Neural crest cell (in vitro differentiated cells): ENCODE measurements at regions not wholly inside any gene's neighbourhood (a gene's known extent, or its start where the extent isn't known, plus 50 kb on each side); places are given as distances from the start of the nearest gene placed in this dataset.

Experiments used
- DNase-seq: peaks from one replicate; pipeline ENCODE4 v3.0.0; 2021; ENCODE audit warnings: low read depth, mixed read lengths, low spot score
- H3K27ac Mint-ChIP-seq: one replicate; pipeline ENCODE4 v1.8.0; 2021; ENCODE audit warnings: mild to moderate bottlenecking, mixed read lengths; ENCODE audit not compliant: unreplicated experiment
- H3K27me3 Mint-ChIP-seq: 2 replicates; pipeline ENCODE4 v1.8.0; 2021; ENCODE audit warnings: low read depth, mild to moderate bottlenecking, mixed read lengths
- H3K36me3 Mint-ChIP-seq: 2 replicates; pipeline ENCODE4 v1.8.0; 2021; ENCODE audit warnings: low read depth, mild to moderate bottlenecking, mixed read lengths
- H3K4me1 Mint-ChIP-seq: 2 replicates; pipeline ENCODE4 v1.8.0; 2021; ENCODE audit warnings: mixed read lengths
- H3K4me3 Mint-ChIP-seq: one replicate; pipeline ENCODE4 v1.8.0; 2021; ENCODE audit warnings: mild to moderate bottlenecking, mixed read lengths
- H3K9me3 Mint-ChIP-seq: 2 replicates; pipeline ENCODE4 v1.8.0; 2021; ENCODE audit warnings: mixed read lengths
- CTCF ChIP-seq: fragments of 200-600 bp; sonication (generic); conservative IDR thresholded peaks from 2 replicates; pipeline ENCODE4 v1.5.0; 2021; ENCODE audit warnings: antibody characterized with exemption, mild to moderate bottlenecking

GRCh38 chr4:81375745-81376144 is 96.0 kb downstream of the RASGEF1B start:
- Mint-ChIP-seq H3K9me3 (no peaks in the 10 kb centered on the region), H3K4me1 (no peaks in the 10 kb centered on the region), H3K27ac (no peak overlapping the region), H3K4me3 (no peak overlapping the region), H3K27me3 (no peaks in the 10 kb centered on the region), H3K36me3 (no peaks in the 10 kb centered on the region)
- no peak for TF ChIP-seq CTCF
- no peak for DNase-seq

- no peak for TF ChIP-seq CTCF
- Mint-ChIP-seq H3K4me3 (no peak overlapping the region), H3K4me1 (no peaks in the 10 kb centered on the region), H3K9me3 (peaks cover 5% of the 10 kb centered on the region), H3K27ac (no peak overlapping the region), H3K27me3 (peaks cover 21% of the 10 kb centered on the region), H3K36me3 (no peaks in the 10 kb centered on the region)
- no peak for DNase-seq
These were observed 101.8 kb downstream of the RASGEF1B start for GRCh38 chr4:81369886-81370285.

GRCh38 chr4:81366779-81367178 is 104.9 kb downstream of the RASGEF1B start:
- no peak for DNase-seq
- H3K4me1 Mint-ChIP-seq: no peaks in the 10 kb centered on the region
- peaks cover 5% of the 10 kb centered on the region for H3K9me3 Mint-ChIP-seq
- no peak for TF ChIP-seq CTCF
- H3K27ac Mint-ChIP-seq: no peak overlapping the region
- no peak overlapping the region for H3K4me3 Mint-ChIP-seq
- H3K27me3 Mint-ChIP-seq: peaks cover 24% of the 10 kb centered on the region
- H3K36me3 Mint-ChIP-seq: no peaks in the 10 kb centered on the region

- no peak for TF ChIP-seq CTCF
- H3K36me3 Mint-ChIP-seq: no peaks in the 10 kb centered on the region
- no peak overlapping the region for H3K4me3 Mint-ChIP-seq
- H3K9me3 Mint-ChIP-seq: no peaks in the 10 kb centered on the region
- no peak overlapping the region for H3K27ac Mint-ChIP-seq
- no peaks in the 10 kb centered on the region for H3K4me1 Mint-ChIP-seq
- H3K27me3 Mint-ChIP-seq: peaks cover 14% of the 10 kb centered on the region
- no peak for DNase-seq
These were observed 111.0 kb downstream of the RASGEF1B start for GRCh38 chr4:81360737-81361136.

- H3K4me3 Mint-ChIP-seq: no peak overlapping the region
- no peaks in the 10 kb centered on the region for H3K36me3 Mint-ChIP-seq
- DNase-seq: no peak
- peaks cover 14% of the 10 kb centered on the region for H3K27me3 Mint-ChIP-seq
- TF ChIP-seq CTCF: no peak
- no peak overlapping the region for H3K27ac Mint-ChIP-seq
- H3K4me1 Mint-ChIP-seq: no peaks in the 10 kb centered on the region
- H3K9me3 Mint-ChIP-seq: no peaks in the 10 kb centered on the region
These were observed 112.5 kb downstream of the RASGEF1B start for GRCh38 chr4:81359207-81359606.

- TF ChIP-seq CTCF: no peak
- H3K27ac Mint-ChIP-seq: no peak overlapping the region
- H3K9me3 Mint-ChIP-seq: no peaks in the 10 kb centered on the region
- H3K27me3 Mint-ChIP-seq: peaks cover 17% of the 10 kb centered on the region
- DNase-seq: no peak
- H3K4me1 Mint-ChIP-seq: no peaks in the 10 kb centered on the region
- H3K4me3 Mint-ChIP-seq: no peak overlapping the region
- no peaks in the 10 kb centered on the region for H3K36me3 Mint-ChIP-seq
These were observed 113.6 kb downstream of the RASGEF1B start for GRCh38 chr4:81358154-81358553.
